Large intestine (tissue), 3 donors: ENCODE measurements at regions not wholly inside any gene's neighbourhood (a gene's known extent, or its start where the extent isn't known, plus 50 kb on each side); places are given as distances from the start of the nearest gene placed in this dataset.

Source experiments
- DNase-seq, 2 donors: peaks; one replicate each; pipeline versions ENCODE4 v3.0.0 to v3.0.0-alpha.2; 2013
- H3K27ac ChIP-seq: one replicate; pipeline ENCODE4 v1.5.1; 2013; ENCODE audit warnings: low read length
- H3K27me3 ChIP-seq: 2 replicates; pipeline ENCODE4 v1.6.1; 2013; ENCODE audit warnings: low read length; ENCODE audit not compliant: control insufficient read depth, insufficient read depth
- H3K36me3 ChIP-seq: 2 replicates; pipeline ENCODE4 v1.6.1; 2013; ENCODE audit warnings: low read length; ENCODE audit not compliant: control insufficient read depth, insufficient read depth
- H3K4me1 ChIP-seq: one replicate; pipeline ENCODE4 v1.6.1; 2013; ENCODE audit warnings: low read length; ENCODE audit not compliant: control insufficient read depth, insufficient read depth
- H3K4me3 ChIP-seq: one replicate; pipeline ENCODE4 v1.5.1; 2013; ENCODE audit warnings: low read length
- H3K9me3 ChIP-seq: one replicate; pipeline ENCODE4 v1.6.1; 2013; ENCODE audit warnings: mild to moderate bottlenecking, low read depth, low read length, moderate library complexity; ENCODE audit not compliant: control insufficient read depth
- WGBS: methylation state at CpG from one replicate; pipeline ENCODE4 v1.1.5; 2013; ENCODE audit warnings: low lambda C conversion rate; ENCODE audit not compliant: insufficient coverage; 5-methylcytosine and 5-hydroxymethylcytosine counted together

GRCh38 chr14:30115756-30116155, 188.1 kb upstream of the PRKD1 start:
- H3K27me3 ChIP-seq = no peaks in the 10 kb centered on the region
- H3K4me3 ChIP-seq = no peak overlapping the region
- no peaks in the 10 kb centered on the region for H3K4me1 ChIP-seq
- H3K9me3 ChIP-seq = no peaks in the 10 kb centered on the region
- H3K27ac ChIP-seq = no peak overlapping the region
- H3K36me3 ChIP-seq = no peaks in the 10 kb centered on the region
- no peak for DNase-seq
- 13% methylated on average over 2 of the region's 2 CpGs for WGBS

- Histone ChIP-seq H3K27ac (no peak overlapping the region), H3K4me3 (no peak overlapping the region), H3K36me3 (no peaks in the 10 kb centered on the region), H3K27me3 (no peaks in the 10 kb centered on the region), H3K9me3 (no peaks in the 10 kb centered on the region), H3K4me1 (no peaks in the 10 kb centered on the region)
- DNase-seq = no peak
- 100% methylated on average over 1 of the region's 2 CpGs for WGBS
These were observed 191.5 kb upstream of the PRKD1 start for GRCh38 chr14:30118992-30119640.

GRCh38 chr14:30125322-30125979, 197.8 kb upstream of the PRKD1 start:
- Histone ChIP-seq H3K4me3 (no peak overlapping the region), H3K9me3 (no peaks in the 10 kb centered on the region), H3K27me3 (no peaks in the 10 kb centered on the region), H3K4me1 (no peaks in the 10 kb centered on the region), H3K27ac (no peak overlapping the region), H3K36me3 (no peaks in the 10 kb centered on the region)
- DNase-seq = no peak
- no CpG with 5 or more reads among the region's 2 CpGs for WGBS

- Histone ChIP-seq H3K27me3 (no peaks in the 10 kb centered on the region), H3K27ac (no peak overlapping the region), H3K9me3 (no peaks in the 10 kb centered on the region), H3K36me3 (no peaks in the 10 kb centered on the region), H3K4me3 (no peak overlapping the region), H3K4me1 (no peaks in the 10 kb centered on the region)
- no peak for DNase-seq
- no CpG with 5 or more reads among the region's 4 CpGs for WGBS
These were observed 202.2 kb upstream of the PRKD1 start for GRCh38 chr14:30129807-30130206.

- Histone ChIP-seq H3K4me3 (no peak overlapping the region), H3K27ac (no peak overlapping the region), H3K9me3 (no peaks in the 10 kb centered on the region), H3K36me3 (no peaks in the 10 kb centered on the region), H3K4me1 (no peaks in the 10 kb centered on the region), H3K27me3 (no peaks in the 10 kb centered on the region)
- 100% methylated on average over 1 of the region's 5 CpGs for WGBS
- no peak for DNase-seq
These were observed 204.0 kb upstream of the PRKD1 start for GRCh38 chr14:30131581-30132097.

- H3K27me3 ChIP-seq = no peaks in the 10 kb centered on the region
- H3K4me1 ChIP-seq = no peaks in the 10 kb centered on the region
- no peak for DNase-seq
- no peaks in the 10 kb centered on the region for H3K9me3 ChIP-seq
- no peaks in the 10 kb centered on the region for H3K36me3 ChIP-seq
- H3K4me3 ChIP-seq = no peak overlapping the region
- no CpG with 5 or more reads among the region's 2 CpGs for WGBS
- H3K27ac ChIP-seq = no peak overlapping the region
These were observed 204.5 kb upstream of the PRKD1 start for GRCh38 chr14:30132196-30132595.

GRCh38 chr14:30134936-30135335, 207.3 kb upstream of the PRKD1 start:
- no peaks in the 10 kb centered on the region for H3K36me3 ChIP-seq
- no peaks in the 10 kb centered on the region for H3K9me3 ChIP-seq
- no peaks in the 10 kb centered on the region for H3K27me3 ChIP-seq
- no peaks in the 10 kb centered on the region for H3K4me1 ChIP-seq
- 92% methylated on average over 3 of the region's 5 CpGs for WGBS
- no peak overlapping the region for H3K27ac ChIP-seq
- no peak for DNase-seq
- H3K4me3 ChIP-seq = no peak overlapping the region

- Histone ChIP-seq H3K27ac (no peak overlapping the region), H3K36me3 (no peaks in the 10 kb centered on the region), H3K27me3 (no peaks in the 10 kb centered on the region), H3K4me3 (no peak overlapping the region), H3K4me1 (no peaks in the 10 kb centered on the region), H3K9me3 (no peaks in the 10 kb centered on the region)
- no CpG with 5 or more reads among the region's 1 CpG for WGBS
- DNase-seq = no peak
These were observed 210.9 kb upstream of the PRKD1 start for GRCh38 chr14:30138567-30138966.

- Histone ChIP-seq H3K4me3 (no peak overlapping the region), H3K36me3 (no peaks in the 10 kb centered on the region), H3K27me3 (no peaks in the 10 kb centered on the region), H3K27ac (no peak overlapping the region), H3K9me3 (peaks cover 5% of the 10 kb centered on the region), H3K4me1 (no peaks in the 10 kb centered on the region)
- no peak for DNase-seq
- WGBS = no CpG with 5 or more reads among the region's 1 CpG
These were observed 214.6 kb upstream of the PRKD1 start for GRCh38 chr14:30142216-30142615.

- H3K27ac ChIP-seq = no peak overlapping the region
- no peaks in the 10 kb centered on the region for H3K27me3 ChIP-seq
- DNase-seq = no peak
- no peak overlapping the region for H3K4me3 ChIP-seq
- H3K36me3 ChIP-seq = no peaks in the 10 kb centered on the region
- H3K4me1 ChIP-seq = no peaks in the 10 kb centered on the region
- H3K9me3 ChIP-seq = peaks cover 6% of the 10 kb centered on the region
These were observed 216.0 kb upstream of the PRKD1 start for GRCh38 chr14:30143627-30144026.

GRCh38 chr14:30153717-30154116, 226.1 kb upstream of the PRKD1 start:
- Histone ChIP-seq H3K27ac (no peak overlapping the region), H3K36me3 (no peaks in the 10 kb centered on the region), H3K4me3 (no peak overlapping the region), H3K9me3 (no peaks in the 10 kb centered on the region), H3K27me3 (no peaks in the 10 kb centered on the region), H3K4me1 (no peaks in the 10 kb centered on the region)
- 71% methylated on average over 2 of the region's 2 CpGs for WGBS
- no peak for DNase-seq
